GM12872 (cell line): ENCODE measurements at regions not wholly inside any gene's neighbourhood (a gene's known extent, or its start where the extent isn't known, plus 50 kb on each side); places are given as distances from the start of the nearest gene placed in this dataset.

ENCODE experiments used
- TF ChIP-seq, protein P1 (sequence below): IDR thresholded peaks from 3 replicates; pipeline ENCODE4 v1.5.1; 2011; ENCODE audit warnings: low read depth, mild to moderate bottlenecking, low read length, moderate library complexity; ENCODE audit not compliant: insufficient read depth

DNA sequence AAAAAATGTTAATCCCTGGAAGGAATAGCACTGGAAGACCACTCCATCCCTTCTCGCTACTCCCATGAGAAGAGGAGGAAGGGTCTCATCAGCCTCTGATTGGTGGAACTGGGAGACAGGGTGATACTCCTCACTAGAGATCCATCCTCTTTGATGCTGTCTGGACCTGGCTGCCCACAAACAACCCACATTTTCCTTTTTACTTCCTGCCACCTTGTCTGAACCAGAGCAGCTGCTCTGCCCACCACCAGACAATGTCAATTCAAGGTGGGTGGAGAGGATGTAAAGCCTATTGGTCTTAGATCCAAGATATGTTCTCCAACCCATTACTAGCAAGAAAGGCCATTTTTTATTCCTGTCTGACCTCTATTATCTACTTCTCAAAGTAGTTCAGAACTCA, 246.9 kb upstream of the TANK start:
- TF ChIP-seq, protein P1, sequence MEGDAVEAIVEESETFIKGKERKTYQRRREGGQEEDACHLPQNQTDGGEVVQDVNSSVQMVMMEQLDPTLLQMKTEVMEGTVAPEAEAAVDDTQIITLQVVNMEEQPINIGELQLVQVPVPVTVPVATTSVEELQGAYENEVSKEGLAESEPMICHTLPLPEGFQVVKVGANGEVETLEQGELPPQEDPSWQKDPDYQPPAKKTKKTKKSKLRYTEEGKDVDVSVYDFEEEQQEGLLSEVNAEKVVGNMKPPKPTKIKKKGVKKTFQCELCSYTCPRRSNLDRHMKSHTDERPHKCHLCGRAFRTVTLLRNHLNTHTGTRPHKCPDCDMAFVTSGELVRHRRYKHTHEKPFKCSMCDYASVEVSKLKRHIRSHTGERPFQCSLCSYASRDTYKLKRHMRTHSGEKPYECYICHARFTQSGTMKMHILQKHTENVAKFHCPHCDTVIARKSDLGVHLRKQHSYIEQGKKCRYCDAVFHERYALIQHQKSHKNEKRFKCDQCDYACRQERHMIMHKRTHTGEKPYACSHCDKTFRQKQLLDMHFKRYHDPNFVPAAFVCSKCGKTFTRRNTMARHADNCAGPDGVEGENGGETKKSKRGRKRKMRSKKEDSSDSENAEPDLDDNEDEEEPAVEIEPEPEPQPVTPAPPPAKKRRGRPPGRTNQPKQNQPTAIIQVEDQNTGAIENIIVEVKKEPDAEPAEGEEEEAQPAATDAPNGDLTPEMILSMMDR, result no peak

DNA sequence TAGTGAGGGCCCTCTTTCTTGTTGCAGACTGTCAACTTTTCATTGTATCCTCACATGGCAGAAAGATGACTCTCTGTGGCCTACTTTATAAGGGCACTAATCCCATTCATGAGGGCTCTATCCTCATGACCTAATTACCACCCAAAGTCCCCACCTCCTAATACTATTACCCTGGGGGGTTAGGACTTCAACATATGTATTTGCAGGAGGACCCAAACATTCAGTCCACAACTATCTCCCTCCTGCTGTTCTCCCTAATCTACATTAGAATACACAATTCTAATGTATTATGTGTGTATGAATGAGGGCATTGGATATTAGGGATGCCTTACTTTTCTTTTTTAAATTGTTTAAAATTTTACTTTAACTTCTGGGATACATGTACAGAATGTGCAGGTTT, 246.0 kb upstream of the TANK start:
- TF ChIP-seq, protein P1, result no peak

DNA sequence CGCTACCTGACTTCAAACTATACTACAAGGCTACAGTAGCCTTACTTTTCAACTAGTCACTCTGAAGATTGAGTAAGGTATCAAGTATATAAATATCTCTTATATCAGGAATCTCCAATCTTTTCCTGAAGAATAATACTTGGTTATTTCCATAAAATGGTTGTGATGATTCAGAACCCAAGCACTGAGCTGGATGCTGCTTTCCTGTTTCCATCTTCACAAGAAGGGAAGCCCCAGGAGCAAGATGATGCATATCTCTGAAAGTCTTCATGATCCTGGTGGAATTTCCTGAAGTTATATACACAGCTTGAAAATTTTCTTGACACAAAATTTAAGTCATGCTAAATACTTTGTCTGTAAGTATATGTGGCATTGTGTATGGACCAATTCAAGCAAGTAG, 243.9 kb upstream of the TANK start:
- TF ChIP-seq, protein P1, result no peak

DNA sequence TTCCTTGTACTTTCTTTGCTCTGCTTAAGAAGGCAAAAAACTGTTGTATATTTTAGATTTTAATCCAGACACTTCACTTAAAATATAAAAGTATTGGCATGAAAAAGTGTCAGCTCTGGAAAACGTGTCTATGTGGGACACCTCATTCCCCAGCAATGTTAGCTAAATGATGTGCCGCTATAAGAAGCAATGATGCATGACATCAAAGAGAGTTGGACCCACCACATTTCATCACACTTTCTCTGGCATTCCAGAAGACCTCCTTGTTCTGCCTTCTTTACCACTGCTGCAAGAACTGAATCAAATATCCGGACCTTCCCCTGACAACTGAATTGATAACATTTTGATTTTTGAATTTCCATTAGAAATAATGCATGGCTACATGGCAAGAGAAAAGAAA, 242.4 kb upstream of the TANK start:
- TF ChIP-seq, protein P1, result no peak

DNA sequence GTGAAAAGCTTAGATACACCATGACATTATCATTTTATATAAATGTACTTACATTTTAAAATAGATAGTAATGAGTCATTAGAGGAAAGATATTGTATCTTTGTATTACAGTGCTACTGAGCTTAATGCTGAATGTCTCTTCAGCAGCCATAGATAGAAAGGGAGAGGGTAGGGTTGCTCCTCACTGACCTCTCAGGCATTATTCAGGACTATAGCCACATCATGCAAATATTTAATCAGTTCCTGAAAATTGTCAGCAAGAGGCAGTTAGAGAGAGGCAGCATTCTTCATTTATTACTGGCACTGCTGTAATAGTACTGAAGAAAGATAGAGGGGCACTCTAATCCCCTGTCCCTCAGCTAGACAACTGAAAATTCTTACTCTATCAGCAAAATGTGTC, 242.0 kb upstream of the TANK start:
- TF ChIP-seq, protein P1, result no peak

DNA sequence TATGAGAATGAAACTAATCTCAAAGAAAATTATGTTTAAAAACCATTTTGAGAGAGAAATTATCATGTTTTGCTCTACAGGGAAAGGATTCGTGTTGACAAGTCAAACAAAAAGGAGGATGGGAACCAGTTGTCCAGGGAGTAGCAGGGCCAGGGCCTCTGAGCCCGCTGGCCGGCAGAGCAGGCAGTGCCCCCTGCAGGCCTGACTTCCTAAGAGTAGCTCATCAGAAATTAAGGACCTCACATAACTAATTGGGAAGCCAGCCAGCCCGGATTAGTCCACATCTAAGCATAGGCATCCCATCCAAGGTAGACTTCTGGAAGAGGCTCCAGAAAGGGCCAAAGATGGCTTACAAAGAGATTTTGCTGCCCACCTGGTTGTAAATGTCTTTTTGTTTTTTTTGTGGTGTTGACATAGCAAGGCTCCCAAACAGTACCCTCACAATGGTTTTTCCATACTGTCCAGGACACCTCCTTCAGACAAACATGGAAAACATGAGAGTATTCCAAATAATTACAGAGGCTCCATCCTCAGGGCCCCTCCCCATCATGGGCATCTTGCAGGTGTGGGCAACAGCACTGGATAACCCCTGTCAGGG, 241.2 kb upstream of the TANK start:
- TF ChIP-seq, protein P1, result peak; percentile 60

DNA sequence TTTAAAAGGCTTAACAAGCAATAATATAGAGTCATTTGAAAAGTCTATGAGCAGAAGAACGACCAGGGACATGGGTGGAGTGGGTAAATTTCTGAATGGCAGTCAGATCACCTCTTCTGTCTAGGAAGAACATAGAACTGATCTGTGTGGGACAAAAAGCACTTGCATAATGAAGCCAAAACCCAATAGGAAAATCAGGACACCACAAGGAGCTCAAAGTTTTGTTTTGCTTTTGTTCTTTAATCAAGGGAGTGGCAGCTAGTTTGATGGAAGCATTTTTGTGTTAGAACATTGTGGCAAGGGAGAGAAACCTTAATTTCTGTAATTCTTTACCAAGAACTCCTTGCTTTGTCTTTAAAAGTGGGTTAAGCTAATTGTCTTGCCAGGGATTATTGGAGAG, 240.2 kb upstream of the TANK start:
- TF ChIP-seq, protein P1, result no peak
